ENCODE measurements at regions not wholly inside any gene's neighbourhood (a gene's known extent, or its start where the extent isn't known, plus 50 kb on each side); places are given as distances from the start of the nearest gene placed in this dataset.

- H3K27me3 ChIP-seq, result peaks cover 8% of the 10 kb centered on the region
- no peak overlapping the region for H3K27ac ChIP-seq
- H3K4me1 ChIP-seq, result no peaks in the 10 kb centered on the region
- no peak for ATAC-seq
- TF ChIP-seq EP300 (IDR thresholded peaks at IDR 0.05), result no peak
- no peak for TF ChIP-seq CTCF (IDR thresholded peaks at IDR 0.05)
- TF ChIP-seq POLR2A (IDR thresholded peaks at IDR 0.05), result no peak
- no peak for TF ChIP-seq POLR2AphosphoS5 (IDR thresholded peaks at IDR 0.05)
- peaks cover 0 to 35% (median 0%) of the 10 kb centered on the region in 3 donors for H3K9me3 ChIP-seq
- 34 to 60% methylated on average over 3 to 5 of the region's 6 CpGs for WGBS, 2 donors (ENCODE audit: low coverage in 1 of 2)
- no peaks in the 10 kb centered on the region for H3K36me3 ChIP-seq
- no peak overlapping the region for H3K4me3 ChIP-seq
Measured at GRCh38 chr7:157475095-157475494, 138.3 kb downstream of the DNAJB6 start.

- WGBS, 2 donors (ENCODE audit: low coverage in 1 of 2), result 86% methylated on average over 5 to 8 of the region's 10 CpGs
- no peak overlapping the region for H3K4me3 ChIP-seq
- no peak overlapping the region for H3K27ac ChIP-seq
- no peaks in the 10 kb centered on the region for H3K4me1 ChIP-seq
- H3K36me3 ChIP-seq, result no peaks in the 10 kb centered on the region
- no peak for ATAC-seq
- peaks cover 10% of the 10 kb centered on the region for H3K27me3 ChIP-seq
- TF ChIP-seq EP300 (IDR thresholded peaks at IDR 0.05) (no peak), CTCF (IDR thresholded peaks at IDR 0.05) (no peak), POLR2A (IDR thresholded peaks at IDR 0.05) (no peak), POLR2AphosphoS5 (IDR thresholded peaks at IDR 0.05) (no peak)
- H3K9me3 ChIP-seq, result peaks cover 0 to 35% (median 0%) of the 10 kb centered on the region in 3 donors
Measured at GRCh38 chr7:157475601-157476000, 138.8 kb downstream of the DNAJB6 start.

DNA sequence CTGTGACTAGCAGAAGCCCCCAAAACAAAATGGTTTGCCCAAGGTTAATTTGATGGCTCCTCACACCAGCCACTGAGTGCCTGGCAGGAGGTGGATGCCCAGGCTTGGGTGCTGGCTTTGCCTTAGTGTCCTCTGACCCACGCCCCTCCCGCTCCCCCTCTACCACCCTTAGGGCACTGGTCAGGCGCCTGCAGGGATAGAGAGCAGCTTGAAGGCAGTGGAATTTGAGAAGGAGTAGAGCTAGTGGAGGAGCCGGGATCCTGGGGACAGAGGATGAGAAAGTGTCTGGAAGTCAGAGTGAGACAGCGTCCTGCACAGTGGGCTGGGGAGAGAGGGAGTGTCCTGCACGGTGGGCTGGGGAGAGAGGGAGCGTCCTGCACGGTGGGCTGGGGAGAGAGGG is 139.4 kb downstream of the DNAJB6 start:
- H3K9me3 ChIP-seq, result peaks cover 0 to 35% (median 0%) of the 10 kb centered on the region in 3 donors
- no peaks in the 10 kb centered on the region for H3K36me3 ChIP-seq
- peaks cover 15% of the 10 kb centered on the region for H3K27me3 ChIP-seq
- no peaks in the 10 kb centered on the region for H3K4me1 ChIP-seq
- 40 to 51% methylated on average over 5 to 6 of the region's 8 CpGs for WGBS, 2 donors (ENCODE audit: low coverage in 1 of 2)
- no peak overlapping the region for H3K27ac ChIP-seq
- TF ChIP-seq POLR2AphosphoS5 (IDR thresholded peaks at IDR 0.05) (no peak), POLR2A (IDR thresholded peaks at IDR 0.05) (no peak), EP300 (IDR thresholded peaks at IDR 0.05) (no peak), CTCF (IDR thresholded peaks at IDR 0.05) (no peak)
- ATAC-seq, result no peak
- H3K4me3 ChIP-seq, result no peak overlapping the region

- ATAC-seq, result no peak
- TF ChIP-seq CTCF (IDR thresholded peaks at IDR 0.05) (no peak), EP300 (IDR thresholded peaks at IDR 0.05) (no peak), POLR2A (IDR thresholded peaks at IDR 0.05) (no peak), POLR2AphosphoS5 (IDR thresholded peaks at IDR 0.05) (no peak)
- Histone ChIP-seq H3K4me1 (no peaks in the 10 kb centered on the region), H3K36me3 (no peaks in the 10 kb centered on the region), H3K27me3 (peaks cover 15% of the 10 kb centered on the region), H3K27ac (no peak overlapping the region), H3K4me3 (no peak overlapping the region), H3K9me3 (peaks cover 0 to 29% (median 0%) of the 10 kb centered on the region in 3 donors)
- 74% methylated on average over 12 of the region's 17 CpGs; no CpG with 5 or more reads in 1 of the 2 donors for WGBS, 2 donors (ENCODE audit: low coverage in 1 of 2)
Measured at GRCh38 chr7:157476654-157477549, 140.1 kb downstream of the DNAJB6 start.

All from gastroesophageal sphincter (tissue), 4 donors.